ENCODE measurements at regions not wholly inside any gene's neighbourhood (a gene's known extent, or its start where the extent isn't known, plus 50 kb on each side); places are given as distances from the start of the nearest gene placed in this dataset.

- no peak for TF ChIP-seq POLR2A (IDR thresholded peaks at IDR 0.05; ENCODE audit: low read depth, low read length)
- TF ChIP-seq TAF1 (IDR thresholded peaks at IDR 0.05; ENCODE audit: low read depth, low read length) = no peak
Measured at GRCh38 chr17:65385726-65386125, 175.7 kb downstream of the AXIN2 start.

All from GM12891 (cell line).